NCI-H460 (cell line): ENCODE measurements at regions not wholly inside any gene's neighbourhood (a gene's known extent, or its start where the extent isn't known, plus 50 kb on each side); places are given as distances from the start of the nearest gene placed in this dataset.

ENCODE experiments used
- DNase-seq: peaks from one replicate; pipeline ENCODE4 v3.0.0-alpha.2; 2016; ENCODE audit warnings: low read depth; ENCODE audit errors: extremely low read depth

DNA sequence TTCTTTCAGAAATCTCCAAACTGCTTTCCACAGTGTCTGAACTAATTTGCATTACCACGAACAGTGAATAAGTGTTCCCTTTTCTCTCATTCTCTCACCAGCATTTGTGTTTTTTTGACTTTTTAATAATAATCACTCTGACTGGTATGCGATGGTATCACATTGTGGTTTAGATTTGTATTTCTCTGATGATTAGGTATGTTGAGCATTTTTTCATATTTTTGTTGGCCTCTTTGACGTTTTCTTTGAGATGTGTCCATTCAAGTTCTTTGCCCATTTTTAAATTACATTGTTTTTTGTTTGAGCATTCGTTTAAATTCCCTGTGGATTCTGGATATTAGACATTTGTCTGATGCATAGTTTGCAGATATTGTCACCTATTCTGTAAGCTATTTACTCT, 1639.6 kb upstream of the TENM4 start:
- DNase-seq, result no peak

DNA sequence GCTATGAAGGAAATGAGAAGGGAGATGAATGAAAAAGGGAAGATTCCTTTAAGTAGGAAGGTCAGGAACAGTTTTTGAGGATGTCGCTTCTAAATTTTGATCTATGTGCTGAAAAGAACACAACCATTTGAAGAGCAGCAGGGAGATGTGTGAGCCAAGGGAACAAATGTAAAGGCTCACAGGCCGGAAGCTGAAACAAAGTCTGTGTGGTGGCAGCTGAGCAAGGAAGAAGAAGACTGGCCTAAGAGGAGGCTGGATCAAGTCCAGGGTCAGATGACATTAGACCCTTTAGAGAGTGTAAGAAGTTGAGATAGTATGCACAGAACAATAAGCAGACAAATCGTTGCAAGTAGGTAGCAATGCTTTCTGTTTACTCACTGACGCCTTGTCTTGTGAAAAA, 1631.4 kb upstream of the TENM4 start:
- DNase-seq, result no peak

DNA sequence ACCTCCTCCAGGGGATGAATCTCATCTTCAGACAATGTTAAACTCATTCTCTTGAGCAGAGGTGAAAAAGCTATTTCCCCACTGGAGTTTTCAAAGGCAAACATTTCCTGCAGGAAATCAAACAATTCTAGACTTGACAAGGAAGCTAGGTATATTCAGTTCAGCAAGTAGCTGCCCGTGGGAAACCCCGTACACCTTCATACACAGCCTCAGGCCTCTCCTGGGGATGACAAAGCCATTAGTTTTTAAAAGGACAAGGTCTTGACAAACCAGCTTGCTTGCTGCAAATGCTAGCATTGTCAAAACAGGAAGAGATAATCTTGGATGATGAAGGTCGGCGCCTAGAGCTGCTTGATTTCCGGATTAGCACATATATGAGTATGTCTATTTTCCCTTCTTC, 1630.8 kb upstream of the TENM4 start:
- DNase-seq, result no peak

DNA sequence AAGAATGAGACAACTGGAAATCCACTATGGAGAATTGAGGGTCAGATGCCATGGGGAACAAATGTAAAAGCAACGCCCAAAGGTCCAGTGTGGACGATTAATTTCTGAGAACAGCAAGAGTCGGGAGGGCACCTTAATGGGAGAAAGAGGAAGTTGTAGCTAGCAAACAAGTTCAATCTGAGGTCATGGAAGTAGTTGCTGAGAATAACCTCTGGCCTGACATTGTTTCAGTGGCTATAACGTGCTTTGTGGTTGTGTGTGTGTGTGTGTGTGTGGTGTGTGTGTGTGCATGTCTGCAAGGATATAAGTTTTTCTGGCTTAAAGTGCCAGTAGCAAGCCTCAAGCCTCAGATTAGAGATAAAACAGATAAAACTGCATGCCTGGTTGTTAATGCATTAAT, 1630.1 kb upstream of the TENM4 start:
- DNase-seq, result no peak

DNA sequence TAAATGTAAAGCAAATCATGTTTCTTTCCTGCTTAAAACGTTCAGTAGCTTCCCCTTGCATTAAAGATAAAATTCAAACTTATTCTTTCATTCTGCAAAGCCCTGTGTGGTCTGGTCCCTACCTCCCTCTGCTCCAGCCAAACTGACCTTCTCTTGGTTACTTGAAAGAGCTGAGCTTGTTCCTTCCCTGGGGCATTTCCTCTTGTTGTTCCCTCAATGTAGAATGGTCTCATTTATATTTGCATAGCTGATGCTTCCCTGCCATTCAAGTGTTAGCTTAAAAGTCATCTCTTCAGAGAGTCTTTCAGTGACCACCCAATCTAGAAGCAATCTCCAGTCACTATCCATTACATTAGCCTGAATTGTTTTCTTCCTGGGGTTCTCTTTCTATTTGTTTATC, 1618.5 kb upstream of the TENM4 start:
- DNase-seq, result no peak

DNA sequence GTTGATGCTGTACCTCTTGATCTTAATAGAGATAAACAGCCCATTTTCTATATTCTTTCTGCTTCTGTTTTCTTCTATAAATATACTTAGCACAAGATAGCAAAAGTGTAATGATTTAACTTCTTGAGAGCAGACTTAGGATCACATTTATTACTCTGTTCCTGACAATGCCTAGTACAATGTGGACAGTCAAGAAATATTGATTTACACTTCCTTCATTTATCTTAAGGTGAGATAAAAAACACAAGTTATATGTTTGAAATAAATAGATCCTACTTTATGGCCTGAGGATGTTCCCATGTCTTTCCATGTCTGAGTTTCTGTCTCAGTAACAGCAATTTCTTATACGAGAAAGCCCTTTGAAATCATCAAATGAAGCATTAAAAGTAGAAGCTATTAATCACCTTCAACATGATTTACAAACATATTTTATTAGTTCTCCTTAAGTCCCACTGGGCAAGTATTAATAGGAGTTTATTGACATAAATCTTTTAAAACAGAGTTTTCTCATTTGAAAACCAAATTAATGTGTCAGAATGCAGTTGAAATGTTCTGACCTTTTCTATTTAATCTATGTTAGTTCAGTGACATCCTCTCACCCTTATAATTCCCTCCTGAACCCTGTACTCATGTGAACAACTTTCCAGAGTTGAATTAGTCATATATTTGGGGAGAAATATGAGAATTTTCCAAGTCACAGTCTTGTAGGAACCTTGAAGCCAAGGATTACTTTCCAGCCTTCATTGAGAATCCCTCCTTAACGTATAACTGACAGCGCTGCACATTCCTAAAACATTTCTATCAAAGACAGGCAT, 1611.7 kb upstream of the TENM4 start:
- no peak for DNase-seq

DNA sequence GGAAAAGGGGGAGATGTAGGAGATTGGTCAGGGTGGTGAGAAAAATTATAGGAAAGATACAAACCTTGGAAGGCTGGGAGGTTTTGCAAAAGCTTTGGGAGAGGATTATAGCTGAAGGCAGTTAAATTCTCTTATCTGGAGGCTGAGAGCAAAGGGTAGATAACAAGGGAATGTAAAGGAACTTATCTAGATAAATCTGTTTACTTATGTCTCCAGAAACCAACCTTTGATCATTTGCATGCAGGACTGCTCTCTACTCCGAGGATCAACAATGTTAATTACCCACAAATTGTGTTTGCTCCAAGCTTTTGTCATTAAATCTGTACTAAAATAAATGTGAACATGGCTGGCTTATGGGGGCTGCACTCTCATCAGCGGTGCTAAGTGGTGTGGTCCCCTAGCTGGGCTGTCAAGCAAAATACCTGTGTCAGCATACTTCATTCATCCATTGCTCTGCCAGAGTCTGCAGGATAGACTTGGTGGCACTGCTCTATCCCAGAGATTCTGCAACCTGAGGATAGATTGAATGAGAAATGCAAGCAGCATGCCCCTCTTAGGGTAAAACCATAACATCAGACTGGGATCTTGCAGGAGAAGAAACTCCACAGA, 1599.2 kb upstream of the TENM4 start:
- DNase-seq, result no peak

DNA sequence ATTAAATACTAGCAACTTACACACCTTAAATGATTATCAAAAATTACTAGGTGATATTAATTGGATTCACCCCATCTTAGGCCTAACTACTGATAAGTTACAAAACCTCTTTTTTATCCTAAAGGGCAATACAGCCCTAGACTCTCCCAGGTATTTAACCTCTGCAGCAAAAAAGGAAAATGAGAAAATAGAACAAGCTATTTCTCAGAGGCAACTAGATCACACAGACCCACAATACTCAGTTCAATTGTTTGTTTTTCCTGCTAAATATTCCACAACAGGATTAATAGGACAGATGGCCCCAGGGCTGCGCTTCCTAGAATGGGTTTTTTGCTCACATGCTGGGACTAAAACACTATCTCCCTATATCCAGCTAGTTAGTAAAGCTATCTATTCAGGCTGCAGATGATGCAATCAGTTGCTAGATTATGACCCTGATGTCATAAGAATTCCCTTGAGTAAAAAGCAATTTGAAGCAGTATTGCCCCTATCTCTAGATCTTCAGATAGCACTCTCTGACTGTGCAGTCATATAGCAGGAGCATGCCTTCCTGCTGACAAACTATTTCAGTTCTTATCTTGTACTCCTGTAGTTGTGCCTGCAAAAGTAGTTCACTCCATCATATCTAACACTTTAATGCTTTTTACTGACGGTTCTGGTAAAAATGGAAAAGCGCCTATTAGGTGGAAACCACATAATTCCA, 1595.5 kb upstream of the TENM4 start:
- no peak for DNase-seq

DNA sequence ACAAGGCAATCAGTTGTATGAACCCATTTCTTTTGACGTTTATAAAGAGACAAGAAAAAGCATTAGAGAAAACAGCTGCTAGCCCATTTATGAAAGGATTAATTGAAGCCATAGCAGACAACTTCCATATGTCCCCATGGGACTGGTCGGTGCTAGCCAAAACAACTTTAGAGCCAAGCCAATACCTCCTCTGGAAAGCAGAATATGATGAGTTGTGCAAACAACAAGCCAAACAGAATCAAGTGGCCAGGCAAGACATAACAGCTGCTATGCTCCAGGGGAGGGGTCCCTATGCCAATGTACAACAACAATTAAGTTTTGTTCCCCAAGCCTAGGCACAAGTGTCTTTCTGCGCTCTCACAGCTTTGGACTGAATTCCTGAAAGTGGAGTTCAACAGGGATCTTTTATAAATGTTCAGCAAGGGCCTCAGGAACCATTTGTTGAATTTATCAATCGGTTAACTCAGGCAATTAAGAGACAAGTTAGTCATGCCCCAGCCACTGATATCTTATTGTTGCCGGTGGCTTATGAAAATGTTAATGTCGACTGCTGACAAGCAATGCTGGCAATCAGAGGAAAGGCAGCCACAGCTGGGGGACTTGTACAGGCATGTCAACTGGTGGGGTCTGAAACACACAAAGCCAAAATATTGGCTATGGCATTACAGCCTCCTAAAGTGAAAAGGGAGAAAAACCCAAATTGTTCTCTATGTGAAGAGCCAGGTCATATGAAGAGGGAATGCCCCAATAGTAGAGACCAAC, 1593.1 kb upstream of the TENM4 start:
- no peak for DNase-seq

DNA sequence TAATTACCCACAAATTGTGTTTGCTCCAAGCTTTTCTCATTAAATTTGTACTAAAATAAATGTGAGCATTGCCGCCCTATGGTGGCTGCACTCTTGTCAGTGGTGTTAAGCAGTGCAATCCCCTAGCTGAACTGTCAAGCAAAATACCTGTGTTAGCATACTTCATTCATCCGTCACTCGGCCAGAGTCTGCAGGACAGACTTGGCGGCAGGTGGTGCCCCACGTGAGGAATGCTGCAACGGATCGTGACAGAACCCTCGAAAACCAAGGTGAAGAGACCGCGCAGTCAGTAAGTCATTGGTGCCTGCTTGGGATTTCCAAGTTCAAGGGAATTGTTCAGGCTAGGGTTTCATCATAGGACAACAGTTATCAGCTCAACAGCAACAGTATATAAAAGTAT, 1592.1 kb upstream of the TENM4 start:
- DNase-seq, result no peak

DNA sequence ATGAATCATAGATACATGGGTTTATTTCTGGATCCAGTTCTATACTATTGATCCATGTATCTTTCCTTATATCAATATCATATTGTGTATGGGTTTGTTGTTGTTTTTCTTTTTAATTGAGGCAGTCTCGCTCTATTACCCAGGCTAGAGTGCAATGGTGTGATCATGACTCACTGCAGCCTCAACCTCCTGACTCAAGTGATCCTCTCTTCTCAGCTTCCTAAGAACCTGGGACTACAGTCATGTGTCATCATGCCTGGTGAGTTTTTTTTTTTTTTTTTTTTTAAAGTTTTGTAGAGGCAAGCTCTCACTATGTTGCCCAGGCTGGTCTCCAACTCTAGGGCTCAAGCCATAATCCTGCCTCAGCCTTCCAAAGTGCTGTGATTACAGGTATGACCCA, 1589.4 kb upstream of the TENM4 start:
- no peak for DNase-seq

DNA sequence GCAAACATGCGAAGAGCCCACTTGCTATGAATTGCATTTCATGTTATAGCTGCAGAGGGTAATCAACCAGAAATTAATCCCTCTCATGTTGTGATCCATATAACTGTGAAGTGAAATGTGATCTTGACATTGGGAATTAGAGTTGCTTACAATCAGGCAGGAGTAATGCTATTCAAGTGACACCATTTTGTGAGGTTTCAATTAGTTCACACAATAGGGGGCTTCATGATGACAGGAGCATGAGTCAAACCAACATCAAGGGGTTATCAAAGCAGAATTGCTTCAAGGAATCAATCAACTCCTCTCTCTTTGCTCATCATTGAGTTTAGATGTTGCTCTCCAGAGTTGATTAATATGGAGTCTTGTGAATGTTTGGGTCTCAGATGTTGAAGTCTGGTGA, 1585.2 kb upstream of the TENM4 start:
- DNase-seq, result no peak

DNA sequence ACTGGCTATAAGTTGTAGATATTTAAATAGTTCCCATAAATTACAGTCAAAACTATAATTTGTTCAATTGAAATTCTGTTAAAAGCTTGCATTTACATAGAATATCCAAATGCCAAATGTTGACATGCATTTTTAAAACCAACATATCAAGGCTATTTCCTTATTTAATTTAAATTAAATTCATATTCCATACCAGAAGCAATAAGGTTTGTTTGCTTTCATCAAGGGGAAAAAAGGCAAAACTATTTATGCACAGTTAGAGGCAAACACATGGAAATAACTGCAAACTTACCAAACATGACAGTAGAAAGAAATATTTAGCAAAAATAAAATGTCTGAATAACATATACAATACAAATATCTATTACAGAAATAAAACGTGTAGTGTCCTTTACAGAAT, 1581.2 kb upstream of the TENM4 start:
- no peak for DNase-seq

DNA sequence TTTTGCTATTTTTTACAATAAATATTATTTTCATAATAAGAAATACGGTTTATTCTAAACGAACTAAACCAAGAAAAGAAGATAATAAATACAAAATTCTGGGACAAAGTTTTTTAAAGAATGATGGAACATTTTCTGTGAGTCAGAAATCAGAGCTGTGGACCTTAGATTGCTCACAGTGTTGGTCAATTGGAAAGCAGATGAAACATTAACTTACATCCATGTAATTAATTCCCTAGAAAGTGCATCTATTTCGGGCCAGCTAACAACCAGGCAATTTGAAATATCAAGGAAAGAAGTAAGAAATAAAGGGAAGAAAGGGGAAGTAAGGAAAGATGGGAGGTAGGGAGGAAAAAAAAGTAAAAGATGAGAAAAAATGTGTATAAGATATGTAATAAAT, 1569.8 kb upstream of the TENM4 start:
- no peak for DNase-seq

DNA sequence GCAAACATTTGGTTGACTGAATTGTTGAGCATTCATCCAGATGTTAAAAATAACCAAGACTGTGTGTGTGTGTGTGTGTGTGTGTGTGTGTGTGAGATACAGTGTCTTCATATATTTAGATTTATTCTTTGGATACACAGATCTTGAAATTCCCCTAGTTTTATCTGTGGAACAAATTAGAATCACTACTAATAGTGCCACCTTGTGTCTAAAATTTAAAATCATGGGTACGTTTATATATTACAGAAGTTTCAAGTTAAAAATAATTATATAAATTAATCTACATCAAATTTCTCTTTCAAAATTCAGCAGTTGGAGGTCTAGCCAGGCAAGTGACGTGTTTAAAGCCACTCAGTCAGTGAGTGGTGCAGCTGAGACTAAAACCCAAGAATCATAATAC, 1566.2 kb upstream of the TENM4 start:
- DNase-seq, result peak; percentile 19

DNA sequence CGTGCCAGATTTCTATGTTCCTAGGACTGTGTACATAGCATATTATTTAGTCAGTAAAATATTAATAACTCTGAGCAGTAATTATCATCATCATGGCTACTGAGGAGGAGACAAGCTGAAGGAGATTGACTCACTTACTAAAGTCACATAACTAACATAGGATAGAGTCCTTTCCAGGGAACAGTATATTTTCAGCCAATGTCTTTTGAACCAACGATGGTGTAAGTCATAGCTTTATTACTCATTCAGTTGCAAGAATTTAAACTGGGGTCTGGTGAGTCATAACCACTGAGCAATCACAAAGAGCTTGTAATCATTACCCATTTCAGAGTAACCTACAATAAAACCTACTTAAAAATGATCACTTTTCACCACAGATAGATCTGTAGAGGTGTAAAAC, 1564.8 kb upstream of the TENM4 start:
- DNase-seq, result peak; percentile 22

DNA sequence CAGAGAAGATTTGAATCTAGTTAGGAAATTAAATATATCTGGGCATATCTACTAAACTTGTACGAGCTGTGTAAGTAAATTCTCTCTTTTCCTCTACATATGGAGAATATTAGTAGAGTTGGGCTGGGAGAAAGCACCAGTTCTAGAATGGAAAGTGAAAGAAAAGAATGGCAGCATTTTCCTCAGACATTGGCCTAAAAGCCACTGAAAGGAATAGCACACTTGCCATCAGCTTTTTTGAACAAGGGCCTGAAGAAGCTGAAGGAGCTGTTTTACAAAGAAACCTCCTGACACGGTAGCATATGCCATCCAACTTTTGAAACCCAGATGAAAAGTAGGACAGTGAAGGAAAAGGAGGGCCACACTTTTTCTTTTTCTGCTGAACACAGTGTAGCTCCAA, 1563.7 kb upstream of the TENM4 start:
- no peak for DNase-seq

DNA sequence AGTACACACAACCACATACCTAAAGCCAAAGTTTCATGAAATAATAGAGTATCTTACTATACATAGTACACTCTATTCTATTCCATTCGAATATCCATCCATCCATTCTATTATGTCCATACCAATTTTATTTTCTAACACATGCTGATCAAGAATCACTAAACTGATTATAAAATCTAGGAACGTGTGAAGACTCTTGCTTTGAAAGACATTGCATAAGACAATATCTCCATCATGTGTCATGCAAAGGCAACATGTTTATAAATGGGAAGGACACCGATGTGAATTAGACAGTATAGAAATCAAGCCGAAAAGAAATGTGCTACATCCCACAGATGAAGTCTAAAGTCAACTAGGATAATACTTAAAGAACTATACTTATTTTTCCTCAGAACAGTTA, 1561.5 kb upstream of the TENM4 start:
- DNase-seq, result no peak

DNA sequence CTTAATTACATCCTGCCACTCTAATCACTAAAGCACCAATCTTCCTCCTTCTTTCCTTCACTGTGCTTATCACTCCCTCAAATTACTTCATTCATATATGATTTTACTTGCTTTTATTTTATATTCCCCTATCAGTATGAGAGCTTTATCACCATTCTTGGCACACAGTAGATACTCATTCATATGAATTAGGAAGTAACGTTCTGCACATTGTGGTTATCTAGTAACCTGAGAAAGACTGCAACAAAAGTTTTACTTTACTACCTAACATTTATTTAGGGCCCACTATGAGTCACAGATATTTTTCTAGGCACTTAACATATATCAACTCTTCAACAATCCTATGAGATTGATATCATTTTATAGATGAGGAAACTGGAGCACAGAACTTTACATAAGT, 1559.9 kb upstream of the TENM4 start:
- DNase-seq, result no peak

DNA sequence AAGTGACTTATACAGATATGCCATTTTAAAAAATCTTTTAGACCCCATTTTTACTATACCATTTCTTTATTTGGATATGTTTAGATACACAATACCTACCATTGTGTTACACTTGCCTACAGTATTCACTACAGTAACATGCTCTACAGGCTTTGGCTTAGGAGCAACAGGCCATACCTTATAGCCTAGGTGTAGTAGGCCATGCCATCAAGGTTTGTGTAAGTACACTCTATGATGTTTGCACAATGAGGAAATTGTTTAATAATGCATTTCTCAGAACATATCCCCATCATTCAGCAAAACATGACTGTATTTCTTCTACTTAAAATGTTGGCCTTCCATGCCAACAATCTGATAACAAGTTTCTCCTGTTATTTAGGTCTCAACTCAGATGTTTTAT, 1559.5 kb upstream of the TENM4 start:
- DNase-seq, result no peak

DNA sequence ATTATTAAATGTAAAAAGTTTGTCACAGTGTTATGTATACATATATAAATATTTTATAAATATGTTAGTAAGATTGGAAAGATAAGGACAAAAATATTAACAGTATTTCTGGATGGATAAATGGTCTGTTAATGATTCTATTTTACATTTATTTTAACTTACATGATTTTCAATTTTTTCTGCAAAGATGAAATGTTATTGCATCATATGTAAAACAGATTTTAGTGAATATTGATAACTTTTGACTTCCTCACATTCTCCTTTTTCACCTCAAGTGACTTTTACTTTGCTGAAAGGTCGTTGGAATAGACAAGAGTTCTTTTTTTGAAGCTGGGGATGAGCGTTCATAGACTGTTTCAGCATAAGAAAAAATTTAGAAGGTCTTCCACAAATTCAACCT, 1554.7 kb upstream of the TENM4 start:
- DNase-seq, result no peak
